GM21390 (cell line): ENCODE measurements at regions not wholly inside any gene's neighbourhood (a gene's known extent, or its start where the extent isn't known, plus 50 kb on each side); places are given as distances from the start of the nearest gene placed in this dataset.
"Not testable (repeated sequence)": the region's sequence is repeated elsewhere in the genome, so short reads cannot be mapped to it uniquely, and the experiment has no call there.

Experiments used
- ATAC-seq: cut with Tn5 transposase; IDR thresholded peaks from one replicate; pipeline ENCODE4 v1.9.1; 2021; ENCODE audit not compliant: unreplicated experiment

- no peak for ATAC-seq
These were observed 161.5 kb upstream of the CDKN2B start for GRCh38 chr9:22170556-22170955.

GRCh38 chr9:22170990-22171670, 162.0 kb upstream of the CDKN2B start:
- peak; percentile 72 for ATAC-seq

GRCh38 chr9:22171691-22172090, 162.6 kb upstream of the CDKN2B start:
- ATAC-seq, result no peak

- ATAC-seq, result no peak
These were observed 164.8 kb upstream of the CDKN2B start for GRCh38 chr9:22173908-22174307.

GRCh38 chr9:22175972-22176545, 167.0 kb upstream of the CDKN2B start:
- peak; percentile 49 for ATAC-seq

- not testable (repeated sequence) for ATAC-seq
These were observed 171.9 kb upstream of the CDKN2B start for GRCh38 chr9:22181021-22181420.

- no peak for ATAC-seq
These were observed 180.4 kb upstream of the CDKN2B start for GRCh38 chr9:22189471-22189870.

GRCh38 chr9:22197000-22197399, 187.9 kb upstream of the CDKN2B start:
- peak; percentile 74 for ATAC-seq

GRCh38 chr9:22198681-22199080, 189.6 kb upstream of the CDKN2B start:
- ATAC-seq, result no peak

- no peak for ATAC-seq
These were observed 192.2 kb upstream of the CDKN2B start for GRCh38 chr9:22201256-22201655.

- ATAC-seq, result no peak
These were observed 194.4 kb upstream of the CDKN2B start for GRCh38 chr9:22203371-22204138.

- ATAC-seq, result no peak
These were observed 195.1 kb upstream of the CDKN2B start for GRCh38 chr9:22204240-22204639.

GRCh38 chr9:22206833-22207232, 197.7 kb upstream of the CDKN2B start:
- ATAC-seq, result no peak

- no peak for ATAC-seq
These were observed 199.9 kb upstream of the CDKN2B start for GRCh38 chr9:22208846-22209585.

- no peak for ATAC-seq
These were observed 201.2 kb upstream of the CDKN2B start for GRCh38 chr9:22210262-22210661.

- no peak for ATAC-seq
These were observed 201.8 kb upstream of the CDKN2B start for GRCh38 chr9:22210936-22211335.

GRCh38 chr9:22211588-22212360, 202.7 kb upstream of the CDKN2B start:
- ATAC-seq, result no peak

- ATAC-seq, result no peak
These were observed 204.9 kb upstream of the CDKN2B start for GRCh38 chr9:22214021-22214420.

GRCh38 chr9:22214497-22215031, 205.5 kb upstream of the CDKN2B start:
- ATAC-seq, result no peak

GRCh38 chr9:22215521-22215920, 206.4 kb upstream of the CDKN2B start:
- no peak for ATAC-seq
